ENCODE measurements at regions not wholly inside any gene's neighbourhood (a gene's known extent, or its start where the extent isn't known, plus 50 kb on each side); places are given as distances from the start of the nearest gene placed in this dataset.

- WGBS (ENCODE audit: insufficient coverage, insufficient replicate concordance, low lambda C conversion rate, missing lambda C conversion rate) = 0% methylated on average over 2 of the region's 2 CpGs
- no TSS peak for BruUV-seq (replicated peaks)
- Histone ChIP-seq H3K4me1 (ENCODE audit: control insufficient read depth, insufficient read depth, low read length) (no peaks in the 10 kb centered on the region), H3K4me2 (ENCODE audit: control insufficient read depth, insufficient read depth) (no peak overlapping the region), H2AFZ (ENCODE audit: control insufficient read depth, low read depth, low read length) (no peak overlapping the region), H3K9ac (ENCODE audit: control insufficient read depth, insufficient read depth, low read length) (no peak overlapping the region), H3K27ac (ENCODE audit: control insufficient read depth, insufficient read depth) (no peak overlapping the region), H3K27me3 (replicated peaks in 1 of 2; ENCODE audit: control insufficient read depth in 2 of 2, insufficient read depth in 2 of 2, low read length in 1 of 2) (no peaks in the 10 kb centered on the region), H4K20me1 (ENCODE audit: control insufficient read depth, insufficient read depth) (no peaks in the 10 kb centered on the region), H3K36me3 (ENCODE audit: control insufficient read depth in 2 of 2, insufficient read depth in 2 of 2, low read length in 1 of 2) (no peaks in the 10 kb centered on the region), H3K9me3 (replicated peaks; ENCODE audit: control insufficient read depth, insufficient read depth, low read length) (no peaks in the 10 kb centered on the region), H3K79me2 (ENCODE audit: control insufficient read depth, insufficient read depth, low read length) (no peaks in the 10 kb centered on the region), H3K4me3 (no peak overlapping the region)
- FAIRE-seq (no peak), DNase-seq (ENCODE audit: low read depth, low spot score) (no peak), ATAC-seq (no peak)
- ChIA-PET POLR2A (no interaction called here), CTCF (no interaction called here), RAD21 (ENCODE audit: unreplicated experiment) (no interaction called here), SMC1A (ENCODE audit: uncharacterized antibody, unreplicated experiment) (no interaction called here)
- intact Hi-C loops (cut with micrococcal nuclease; ENCODE audit: unreplicated experiment) (no loop called here), in situ Hi-C loops (cut with MboI) (no loop called here)
- no peak for TF ChIP-seq IRF3 (IDR thresholded peaks at IDR 0.05)
- TF ChIP-seq ATF2 (IDR thresholded peaks at IDR 0.05; ENCODE audit: low read length) = no peak
- TF ChIP-seq PAX8 (IDR thresholded peaks at IDR 0.05) = no peak
- TF ChIP-seq ZNF622 (IDR thresholded peaks at IDR 0.05) = no peak
- TF ChIP-seq FOXM1 (IDR thresholded peaks at IDR 0.05; ENCODE audit: low read depth, low read length) = no peak
- no peak for TF ChIP-seq CREM (IDR thresholded peaks at IDR 0.05; ENCODE audit: low read depth)
- no peak for TF ChIP-seq NRF1 (conservative IDR thresholded peaks at IDR 0.05; ENCODE audit: low read depth, low read length)
- TF ChIP-seq ZBTB33 (IDR thresholded peaks at IDR 0.05) = no peak
- TF ChIP-seq ZNF24 (IDR thresholded peaks at IDR 0.05) = no peak
- TF ChIP-seq E4F1 (IDR thresholded peaks at IDR 0.05; ENCODE audit: borderline replicate concordance, partially characterized antibody) = no peak
- TF ChIP-seq BCLAF1 (IDR thresholded peaks at IDR 0.05) = no peak
- TF ChIP-seq MEF2A (IDR thresholded peaks at IDR 0.05; ENCODE audit: insufficient read depth, low read depth, low read length) = no peak
- TF ChIP-seq STAT3 (IDR thresholded peaks at IDR 0.05; ENCODE audit: low read depth, low read length) = no peak
- no peak for TF ChIP-seq HSF1 (IDR thresholded peaks at IDR 0.05; ENCODE audit: low read depth, low read length)
- no peak for TF ChIP-seq MTA3 (IDR thresholded peaks at IDR 0.05; ENCODE audit: borderline replicate concordance, low read length)
These were observed 360.5 kb upstream of the NAALADL2 start for GRCh38 chr3:174498638-174499037.
